ENCODE measurements at regions not wholly inside any gene's neighbourhood (a gene's known extent, or its start where the extent isn't known, plus 50 kb on each side); places are given as distances from the start of the nearest gene placed in this dataset.

- TF ChIP-seq ZBTB33 (CRISPR knock-in tag; IDR thresholded peaks at IDR 0.05): no peak
- TF ChIP-seq ZNF441 (CRISPR knock-in tag; IDR thresholded peaks at IDR 0.05; ENCODE audit: borderline replicate concordance): no peak
- TF ChIP-seq ETS1 (CRISPR knock-in tag; IDR thresholded peaks at IDR 0.05): no peak
- TF ChIP-seq SMARCE1 (IDR thresholded peaks at IDR 0.05; ENCODE audit: borderline replicate concordance): no peak
- no peak for TF ChIP-seq RBAK (CRISPR knock-in tag; IDR thresholded peaks at IDR 0.05)
- no peak for TF ChIP-seq NFIC (IDR thresholded peaks at IDR 0.05; ENCODE audit: low read length)
- no peak for TF ChIP-seq GMEB1 (CRISPR knock-in tag; IDR thresholded peaks at IDR 0.05; ENCODE audit: borderline replicate concordance)
- TF ChIP-seq TBX3 (IDR thresholded peaks at IDR 0.05; ENCODE audit: borderline replicate concordance): no peak
- TF ChIP-seq ZFP90 (CRISPR knock-in tag; IDR thresholded peaks at IDR 0.05; ENCODE audit: borderline replicate concordance): no peak
- TF ChIP-seq TEF (CRISPR knock-in tag; IDR thresholded peaks at IDR 0.05): no peak
- TF ChIP-seq PTBP1 (IDR thresholded peaks at IDR 0.05; ENCODE audit: low read depth, low read length, poor library complexity, severe bottlenecking): no peak
- no peak for TF ChIP-seq TFAP4 (IDR thresholded peaks at IDR 0.05; ENCODE audit: borderline replicate concordance, low read depth)
- TF ChIP-seq MEIS1 (CRISPR knock-in tag; IDR thresholded peaks at IDR 0.05; ENCODE audit: borderline replicate concordance): no peak
- peak; percentile 53; the same call in 1 of the 2 replicates for TF ChIP-seq ARID5B (CRISPR knock-in tag; IDR thresholded peaks at IDR 0.05)
- TF ChIP-seq CREM (IDR thresholded peaks at IDR 0.05): no peak
- TF ChIP-seq CREM (CRISPR knock-in tag; IDR thresholded peaks at IDR 0.05): no peak
- no peak for TF ChIP-seq NR2F1 (CRISPR knock-in tag; IDR thresholded peaks at IDR 0.05)
- TF ChIP-seq HMG20A (CRISPR knock-in tag; IDR thresholded peaks at IDR 0.05; ENCODE audit: borderline replicate concordance): peak; percentile 27; the same call in 1 of the 2 replicates
- no peak for TF ChIP-seq ATF5 (CRISPR knock-in tag; IDR thresholded peaks at IDR 0.05; ENCODE audit: low read depth)
- TF ChIP-seq HOXA7 (CRISPR knock-in tag; IDR thresholded peaks at IDR 0.05): no peak
These were observed 57.0 kb upstream of the FOXN2 start (continued) for GRCh38 chr2:48257456-48257855.
